ENCODE measurements at regions not wholly inside any gene's neighbourhood (a gene's known extent, or its start where the extent isn't known, plus 50 kb on each side); places are given as distances from the start of the nearest gene placed in this dataset.

DNA sequence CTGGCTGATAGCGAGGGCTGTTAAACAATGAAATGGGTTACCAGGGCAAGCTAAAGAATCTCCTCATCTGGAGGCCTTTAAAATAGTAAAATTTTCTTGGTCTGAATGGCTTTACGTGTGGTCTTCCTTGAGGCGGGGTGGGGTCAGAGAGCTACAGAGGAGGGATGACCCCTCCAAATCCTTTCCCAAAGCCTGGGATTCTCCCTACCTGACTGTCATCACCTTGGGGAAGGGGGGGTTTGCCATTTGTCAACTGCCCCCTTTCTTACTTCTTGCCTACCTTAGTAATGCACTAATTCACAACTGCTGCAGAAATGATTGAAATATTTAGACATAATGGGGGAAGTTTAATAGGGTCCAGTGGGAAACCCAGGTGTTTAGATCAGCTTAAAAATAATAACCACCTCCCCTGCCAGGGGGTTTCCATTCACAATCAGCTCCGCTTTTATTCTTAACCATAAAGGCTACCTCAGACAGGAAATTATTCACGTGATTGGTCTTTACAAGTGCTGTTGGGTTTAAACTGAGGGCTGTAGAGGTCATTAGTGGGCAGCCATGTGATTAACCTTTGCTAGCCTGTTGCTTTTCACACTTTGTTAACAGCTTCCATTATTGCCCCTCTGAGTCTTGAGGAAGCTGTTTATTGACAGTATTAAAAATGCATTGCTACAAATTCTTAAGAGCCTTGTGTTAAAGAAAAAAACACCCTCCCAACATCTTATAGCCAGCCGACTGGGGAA, 276.5 kb upstream of the ATP11B start:
- TF ChIP-seq, protein P1, sequence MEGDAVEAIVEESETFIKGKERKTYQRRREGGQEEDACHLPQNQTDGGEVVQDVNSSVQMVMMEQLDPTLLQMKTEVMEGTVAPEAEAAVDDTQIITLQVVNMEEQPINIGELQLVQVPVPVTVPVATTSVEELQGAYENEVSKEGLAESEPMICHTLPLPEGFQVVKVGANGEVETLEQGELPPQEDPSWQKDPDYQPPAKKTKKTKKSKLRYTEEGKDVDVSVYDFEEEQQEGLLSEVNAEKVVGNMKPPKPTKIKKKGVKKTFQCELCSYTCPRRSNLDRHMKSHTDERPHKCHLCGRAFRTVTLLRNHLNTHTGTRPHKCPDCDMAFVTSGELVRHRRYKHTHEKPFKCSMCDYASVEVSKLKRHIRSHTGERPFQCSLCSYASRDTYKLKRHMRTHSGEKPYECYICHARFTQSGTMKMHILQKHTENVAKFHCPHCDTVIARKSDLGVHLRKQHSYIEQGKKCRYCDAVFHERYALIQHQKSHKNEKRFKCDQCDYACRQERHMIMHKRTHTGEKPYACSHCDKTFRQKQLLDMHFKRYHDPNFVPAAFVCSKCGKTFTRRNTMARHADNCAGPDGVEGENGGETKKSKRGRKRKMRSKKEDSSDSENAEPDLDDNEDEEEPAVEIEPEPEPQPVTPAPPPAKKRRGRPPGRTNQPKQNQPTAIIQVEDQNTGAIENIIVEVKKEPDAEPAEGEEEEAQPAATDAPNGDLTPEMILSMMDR (IDR thresholded peaks at IDR 0.05; ENCODE audit: insufficient read depth, low read length), result no peak
- TF ChIP-seq, protein P2, sequence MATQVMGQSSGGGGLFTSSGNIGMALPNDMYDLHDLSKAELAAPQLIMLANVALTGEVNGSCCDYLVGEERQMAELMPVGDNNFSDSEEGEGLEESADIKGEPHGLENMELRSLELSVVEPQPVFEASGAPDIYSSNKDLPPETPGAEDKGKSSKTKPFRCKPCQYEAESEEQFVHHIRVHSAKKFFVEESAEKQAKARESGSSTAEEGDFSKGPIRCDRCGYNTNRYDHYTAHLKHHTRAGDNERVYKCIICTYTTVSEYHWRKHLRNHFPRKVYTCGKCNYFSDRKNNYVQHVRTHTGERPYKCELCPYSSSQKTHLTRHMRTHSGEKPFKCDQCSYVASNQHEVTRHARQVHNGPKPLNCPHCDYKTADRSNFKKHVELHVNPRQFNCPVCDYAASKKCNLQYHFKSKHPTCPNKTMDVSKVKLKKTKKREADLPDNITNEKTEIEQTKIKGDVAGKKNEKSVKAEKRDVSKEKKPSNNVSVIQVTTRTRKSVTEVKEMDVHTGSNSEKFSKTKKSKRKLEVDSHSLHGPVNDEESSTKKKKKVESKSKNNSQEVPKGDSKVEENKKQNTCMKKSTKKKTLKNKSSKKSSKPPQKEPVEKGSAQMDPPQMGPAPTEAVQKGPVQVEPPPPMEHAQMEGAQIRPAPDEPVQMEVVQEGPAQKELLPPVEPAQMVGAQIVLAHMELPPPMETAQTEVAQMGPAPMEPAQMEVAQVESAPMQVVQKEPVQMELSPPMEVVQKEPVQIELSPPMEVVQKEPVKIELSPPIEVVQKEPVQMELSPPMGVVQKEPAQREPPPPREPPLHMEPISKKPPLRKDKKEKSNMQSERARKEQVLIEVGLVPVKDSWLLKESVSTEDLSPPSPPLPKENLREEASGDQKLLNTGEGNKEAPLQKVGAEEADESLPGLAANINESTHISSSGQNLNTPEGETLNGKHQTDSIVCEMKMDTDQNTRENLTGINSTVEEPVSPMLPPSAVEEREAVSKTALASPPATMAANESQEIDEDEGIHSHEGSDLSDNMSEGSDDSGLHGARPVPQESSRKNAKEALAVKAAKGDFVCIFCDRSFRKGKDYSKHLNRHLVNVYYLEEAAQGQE (IDR thresholded peaks at IDR 0.05; ENCODE audit: insufficient replicate concordance, low read depth), result no peak
- no peak for TF ChIP-seq GABPA (IDR thresholded peaks at IDR 0.05; ENCODE audit: low read depth)
- TF ChIP-seq POLR2AphosphoS5 (IDR thresholded peaks at IDR 0.05; ENCODE audit: low read depth), result no peak

Data from HL-60 (cell line).